Lung (tissue), 11 donors: ENCODE measurements at regions not wholly inside any gene's neighbourhood (a gene's known extent, or its start where the extent isn't known, plus 50 kb on each side); places are given as distances from the start of the nearest gene placed in this dataset.

Experiments
- ATAC-seq: fragments of 200-7000 bp; cut with Tn5 transposase; one replicate; pipeline ENCODE4 v1.9.1; 2020; ENCODE audit warnings: moderate number of reproducible peaks; ENCODE audit not compliant: insufficient read depth, low FRiP score
- DNase-seq, 3 donors: peaks; one replicate each; pipeline ENCODE4 v3.0.0-alpha.2; 2013 to 2017
- H3K27ac ChIP-seq, 2 donors: one replicate each; pipeline ENCODE4 v1.5.1; 2013; ENCODE audit warnings: mild to moderate bottlenecking in 2 of 2, moderate library complexity in 2 of 2, control low read depth in 1 of 2, inconsistent platforms in 1 of 2, low read depth in 1 of 2, low read length in 1 of 2
- H3K27me3 ChIP-seq, 3 donors: one replicate each; pipeline ENCODE4 v1.5.1; 2013; ENCODE audit warnings: low read length in 2 of 3; ENCODE audit not compliant: control insufficient read depth in 3 of 3, insufficient read depth in 3 of 3
- H3K36me3 ChIP-seq, 4 donors: one replicate each; pipeline ENCODE4 v1.5.1; 2013; ENCODE audit warnings: low read length in 4 of 4, mild to moderate bottlenecking in 1 of 4, moderate library complexity in 1 of 4; ENCODE audit not compliant: control insufficient read depth in 4 of 4, insufficient read depth in 4 of 4
- H3K4me1 ChIP-seq, 5 donors: one replicate each; pipeline ENCODE4 v1.5.1; 2013; ENCODE audit warnings: low read length in 5 of 5, mild to moderate bottlenecking in 2 of 5, moderate library complexity in 1 of 5; ENCODE audit not compliant: control insufficient read depth in 5 of 5, insufficient read depth in 5 of 5
- H3K4me3 ChIP-seq: one replicate; pipeline ENCODE4 v1.5.1; 2013; ENCODE audit warnings: mild to moderate bottlenecking, control low read depth, moderate library complexity
- H3K9ac ChIP-seq, 2 donors: one replicate each; pipeline ENCODE4 v1.5.1; 2013; ENCODE audit warnings: low read length in 2 of 2, control low read depth in 1 of 2; ENCODE audit not compliant: insufficient read depth in 1 of 2
- H3K9me3 ChIP-seq, 4 donors: one replicate each; pipeline ENCODE4 v1.5.1; 2013; ENCODE audit warnings: low read length in 3 of 4, mild to moderate bottlenecking in 1 of 4, moderate library complexity in 1 of 4; ENCODE audit not compliant: control insufficient read depth in 4 of 4, insufficient read depth in 3 of 4
- CTCF ChIP-seq: IDR thresholded peaks from 2 replicates; pipeline ENCODE4 v1.5.1; 2012; ENCODE audit warnings: mild to moderate bottlenecking; ENCODE audit errors: control extremely low read depth, extremely low read depth
- WGBS, 2 donors: extraction: QIAGEN DNeasy Blood & Tissue Kit; methylation state at CpG; one replicate each; pipeline ENCODE4 v1.1.7; 2013; 5-methylcytosine and 5-hydroxymethylcytosine counted together
- donor health status: control.
- donor health status: control.
- donor health status: Bipolar disorder and iron deficiency.
- donor health status: healthy.
- donor health status: DM: yes; HTN: yes; CAD: no.

DNA sequence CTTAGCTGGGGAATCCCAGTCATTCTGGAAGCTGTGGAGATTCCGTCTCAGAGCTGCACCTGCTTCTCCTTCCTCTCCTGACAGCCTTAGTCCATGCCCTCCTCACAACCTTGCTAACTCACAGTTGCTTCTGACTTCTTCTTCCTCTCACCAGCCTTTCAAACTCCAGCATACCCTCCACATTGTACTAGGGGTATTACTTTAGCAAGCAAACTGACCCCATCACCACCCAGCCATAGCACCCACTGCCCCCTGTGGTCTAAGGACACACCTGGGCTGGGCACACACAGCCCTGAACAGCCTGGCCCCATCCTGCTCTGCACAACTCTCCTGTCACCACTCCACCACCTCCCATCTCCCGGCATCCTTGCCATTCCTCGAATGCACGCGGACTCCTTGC lies 208.2 kb downstream of the FBXO15 start:
- WGBS, 2 donors: 86 to 91% methylated on average over 5 of the region's 5 CpGs
- Histone ChIP-seq H3K9ac (no peak overlapping the region), H3K27me3 (no peaks in the 10 kb centered on the region), H3K9me3 (no peaks in the 10 kb centered on the region), H3K4me1 (no peaks in the 10 kb centered on the region), H3K4me3 (no peak overlapping the region), H3K27ac (no peak overlapping the region), H3K36me3 (no peaks in the 10 kb centered on the region)
- no peak for TF ChIP-seq CTCF
- ATAC-seq (no peak), DNase-seq (no peak)

DNA sequence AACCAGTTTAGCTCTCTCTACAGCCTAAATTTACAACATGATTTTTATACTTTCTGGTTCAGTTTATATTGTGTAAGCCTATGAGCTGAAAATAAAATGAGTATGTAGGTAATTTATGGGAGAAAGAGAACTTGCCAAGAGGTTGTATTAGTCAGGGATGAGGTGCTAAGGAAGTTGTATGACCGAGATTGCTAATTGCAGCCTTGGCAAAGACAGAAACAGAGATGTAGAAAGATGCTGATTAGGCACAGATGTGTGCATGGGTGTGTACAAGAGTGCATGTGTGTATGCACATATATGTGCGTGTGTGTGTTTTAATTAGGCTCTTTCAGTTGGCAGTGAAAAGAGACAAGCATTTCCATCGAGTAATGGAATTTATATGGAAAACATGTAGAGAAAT lies 213.9 kb downstream of the FBXO15 start:
- WGBS, 2 donors: 79 to 85% methylated on average over 3 of the region's 3 CpGs

GRCh38 chr18:73932976-73933375 lies 214.7 kb downstream of the FBXO15 start:
- TF ChIP-seq CTCF: no peak
- ATAC-seq (no peak), DNase-seq (no peak)
- no peak overlapping the region for H3K9ac ChIP-seq
- no peaks in the 10 kb centered on the region for H3K36me3 ChIP-seq
- H3K9me3 ChIP-seq: peaks cover 0 to 2% (median 0%) of the 10 kb centered on the region in 4 donors
- 84 to 88% methylated on average over 4 of the region's 4 CpGs for WGBS, 2 donors
- H3K4me3 ChIP-seq: no peak overlapping the region
- H3K4me1 ChIP-seq: no peaks in the 10 kb centered on the region
- H3K27me3 ChIP-seq: peaks cover 0 to 2% (median 0%) of the 10 kb centered on the region in 3 donors
- H3K27ac ChIP-seq: no peak overlapping the region

More for the DNA sequence above, 213.9 kb downstream of the FBXO15 start:
- no peaks in the 10 kb centered on the region for H3K36me3 ChIP-seq
- no peak overlapping the region for H3K9ac ChIP-seq
- DNase-seq: no peak
- H3K9me3 ChIP-seq: peaks cover 0 to 2% (median 0%) of the 10 kb centered on the region in 4 donors
- ATAC-seq: no peak
- H3K4me1 ChIP-seq: no peaks in the 10 kb centered on the region
- H3K4me3 ChIP-seq: no peak overlapping the region
- no peak overlapping the region for H3K27ac ChIP-seq
- peaks cover 0 to 2% (median 0%) of the 10 kb centered on the region in 3 donors for H3K27me3 ChIP-seq
- TF ChIP-seq CTCF: no peak

DNA sequence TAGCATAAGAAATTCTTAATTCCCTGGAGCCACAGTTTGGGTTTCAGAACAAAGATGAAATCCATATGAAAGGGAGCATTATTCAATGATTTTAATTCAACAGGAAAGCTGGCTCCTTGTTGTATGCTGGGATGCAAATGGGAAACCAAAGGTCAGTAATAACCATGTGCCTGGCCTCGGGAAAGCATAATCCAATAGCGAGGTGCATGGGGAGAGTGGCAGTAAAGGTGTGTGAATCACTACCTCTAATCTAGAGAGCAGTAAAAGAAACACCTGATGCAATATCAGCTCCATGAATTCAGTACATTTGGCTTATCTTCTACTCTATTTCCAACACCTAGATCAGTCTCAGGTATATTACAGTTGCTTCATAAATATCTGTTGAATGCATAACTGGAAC lies 220.1 kb downstream of the FBXO15 start:
- no peak overlapping the region for H3K4me3 ChIP-seq
- no peaks in the 10 kb centered on the region for H3K36me3 ChIP-seq
- H3K9ac ChIP-seq: no peak overlapping the region
- no peaks in the 10 kb centered on the region for H3K4me1 ChIP-seq
- no peak overlapping the region for H3K27ac ChIP-seq
- WGBS, 2 donors: 85 to 94% methylated on average over 2 of the region's 2 CpGs
- no peak for ATAC-seq
- H3K27me3 ChIP-seq: no peaks in the 10 kb centered on the region
- DNase-seq: no peak
- no peaks in the 10 kb centered on the region for H3K9me3 ChIP-seq
- no peak for TF ChIP-seq CTCF
